OCI-LY7 (cell line): ENCODE measurements at regions not wholly inside any gene's neighbourhood (a gene's known extent, or its start where the extent isn't known, plus 50 kb on each side); places are given as distances from the start of the nearest gene placed in this dataset.

Source experiments
- CTCF ChIP-seq: fragments of 200-600 bp; sonication (generic); conservative IDR thresholded peaks from 2 replicates; pipeline ENCODE4 v1.5.1; 2014; ENCODE audit warnings: mild to moderate bottlenecking, antibody characterized with exemption, low read length, moderate library complexity, mixed read lengths
- EZH2phosphoT487 ChIP-seq: fragments of 200-600 bp; sonication (generic); IDR thresholded peaks from 2 replicates; pipeline ENCODE4 v1.6.1; 2018; ENCODE audit warnings: low read depth, borderline replicate concordance, mild to moderate bottlenecking, mixed run types, antibody characterized with exemption, low read length, moderate library complexity, mixed read lengths

DNA sequence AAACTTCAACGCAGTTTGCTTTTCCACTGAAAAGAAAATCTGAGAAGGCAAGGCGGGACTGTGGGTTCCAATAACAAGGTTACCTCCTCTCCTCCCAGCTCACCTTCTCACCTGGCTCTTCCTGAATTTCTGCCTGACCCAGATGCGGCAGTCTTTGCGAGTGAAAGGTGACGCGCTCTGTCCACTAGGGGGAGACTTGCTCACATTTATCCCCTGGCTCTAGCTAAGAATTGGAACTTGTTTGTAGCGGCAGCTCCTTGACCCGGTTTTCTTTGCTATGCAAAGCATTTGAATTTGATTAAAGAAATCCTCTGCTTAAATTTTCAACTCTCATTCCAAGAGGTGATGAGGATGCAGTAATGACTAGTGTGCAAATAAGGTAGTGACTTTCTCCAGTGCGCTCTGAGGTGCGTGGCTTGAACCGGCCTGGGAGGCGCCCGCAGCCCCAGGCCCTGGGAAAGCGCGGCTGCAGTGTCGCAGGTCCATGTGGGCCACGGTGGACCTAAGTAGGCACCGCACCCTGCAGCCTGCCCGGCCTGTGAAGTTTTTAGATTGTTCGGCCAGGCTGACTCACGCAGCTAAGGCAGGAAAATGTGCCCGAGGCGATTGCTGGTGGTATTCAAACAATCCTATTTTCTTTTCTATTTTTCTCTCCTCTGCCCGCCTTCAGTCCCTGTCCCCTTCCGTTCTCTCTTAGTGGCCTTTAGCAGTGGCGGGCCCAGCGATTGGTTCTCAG is 336.9 kb upstream of the NPSR1 start:
- TF ChIP-seq CTCF (peak; percentile 93), EZH2phosphoT487 (no peak)
